ENCODE measurements at regions not wholly inside any gene's neighbourhood (a gene's known extent, or its start where the extent isn't known, plus 50 kb on each side); places are given as distances from the start of the nearest gene placed in this dataset.

- H3K4me3 ChIP-seq (ENCODE audit: low read depth, low read length): no peak overlapping the region
- no peak for TF ChIP-seq CTCF (IDR thresholded peaks at IDR 0.05; ENCODE audit: borderline replicate concordance, insufficient read depth, low read depth, low read length)
Observed at GRCh38 chr10:71043858-71044257, 155.5 kb upstream of the PCBD1 start.

GRCh38 chr10:71044720-71045119 lies 156.4 kb upstream of the PCBD1 start:
- H3K4me3 ChIP-seq (ENCODE audit: low read depth, low read length): no peak overlapping the region
- TF ChIP-seq CTCF (IDR thresholded peaks at IDR 0.05; ENCODE audit: borderline replicate concordance, insufficient read depth, low read depth, low read length): no peak

- no peak for TF ChIP-seq CTCF (IDR thresholded peaks at IDR 0.05; ENCODE audit: borderline replicate concordance, insufficient read depth, low read depth, low read length)
- no peak overlapping the region for H3K4me3 ChIP-seq (ENCODE audit: low read depth, low read length)
Observed at GRCh38 chr10:71045204-71045809, 156.9 kb upstream of the PCBD1 start.

- H3K4me3 ChIP-seq (ENCODE audit: low read depth, low read length): no peak overlapping the region
- no peak for TF ChIP-seq CTCF (IDR thresholded peaks at IDR 0.05; ENCODE audit: borderline replicate concordance, insufficient read depth, low read depth, low read length)
Observed at GRCh38 chr10:71045936-71046335, 157.6 kb upstream of the PCBD1 start.

GRCh38 chr10:71046747-71047146 lies 158.4 kb upstream of the PCBD1 start:
- no peak overlapping the region for H3K4me3 ChIP-seq (ENCODE audit: low read depth, low read length)
- TF ChIP-seq CTCF (IDR thresholded peaks at IDR 0.05; ENCODE audit: borderline replicate concordance, insufficient read depth, low read depth, low read length): no peak

- H3K4me3 ChIP-seq (ENCODE audit: low read depth, low read length): no peak overlapping the region
- TF ChIP-seq CTCF (IDR thresholded peaks at IDR 0.05; ENCODE audit: borderline replicate concordance, insufficient read depth, low read depth, low read length): no peak
Observed at GRCh38 chr10:71048971-71049615, 160.7 kb upstream of the PCBD1 start.

GRCh38 chr10:71049994-71050393 lies 161.6 kb upstream of the PCBD1 start:
- H3K4me3 ChIP-seq (ENCODE audit: low read depth, low read length): no peak overlapping the region
- TF ChIP-seq CTCF (IDR thresholded peaks at IDR 0.05; ENCODE audit: borderline replicate concordance, insufficient read depth, low read depth, low read length): no peak
